SK-N-SH treated with all-trans-retinoic acid at 6 μM for 48 hours (cell line): ENCODE measurements at regions not wholly inside any gene's neighbourhood (a gene's known extent, or its start where the extent isn't known, plus 50 kb on each side); places are given as distances from the start of the nearest gene placed in this dataset.

ENCODE experiments used
- PATZ1 ChIP-seq: fragments of 250-450 bp; sonication (Bioruptor Pico); IDR thresholded peaks from 2 replicates; pipeline ENCODE4 v1.8.0; 2020; ENCODE audit warnings: mild to moderate bottlenecking, moderate library complexity, borderline replicate concordance
- TCF4 ChIP-seq: fragments of 250-450 bp; sonication (Bioruptor Pico); IDR thresholded peaks from 2 replicates; pipeline ENCODE4 v1.8.0; 2021; ENCODE audit warnings: mild to moderate bottlenecking, moderate library complexity, borderline replicate concordance
- ZNF70 ChIP-seq: fragments of 450-650 bp; formaldehyde crosslinking; IDR thresholded peaks from 2 replicates; pipeline ENCODE4 v1.5.0; 2020; ENCODE audit warnings: mild to moderate bottlenecking, moderate library complexity

- TF ChIP-seq PATZ1 (CRISPR knock-in tag) (no peak), TCF4 (CRISPR knock-in tag) (no peak), ZNF70 (CRISPR knock-in tag) (no peak)
These were observed 167.2 kb downstream of the TRIM29 start for GRCh38 chr11:119970555-119971304.
